ENCODE measurements at regions not wholly inside any gene's neighbourhood (a gene's known extent, or its start where the extent isn't known, plus 50 kb on each side); places are given as distances from the start of the nearest gene placed in this dataset.

GRCh38 chr6:40159865-40160264, 225.6 kb upstream of the MOCS1 start:
- no peak for TF ChIP-seq CTCF (conservative IDR thresholded peaks at IDR 0.05; ENCODE audit: low read depth, low read length)
- no peak for TF ChIP-seq EZH2 (IDR thresholded peaks at IDR 0.05; ENCODE audit: borderline replicate concordance, low read depth, low read length, poor library complexity, severe bottlenecking)
- CTCF ChIA-PET, result no interaction called here
- Histone ChIP-seq H3K4me3 (ENCODE audit: low read depth, low read length, poor library complexity, severe bottlenecking) (no peak overlapping the region), H3K27me3 (replicated peaks; ENCODE audit: insufficient read depth, low read depth, low read length, poor library complexity) (peaks cover 9% of the 10 kb centered on the region), H3K27ac (ENCODE audit: low read depth, low read length, poor library complexity, severe bottlenecking) (no peak overlapping the region), H3K4me1 (ENCODE audit: insufficient read depth, low read length, poor library complexity, severe bottlenecking) (no peaks in the 10 kb centered on the region), H3K36me3 (ENCODE audit: insufficient read depth, low read length, poor library complexity, severe bottlenecking) (no peaks in the 10 kb centered on the region), H3K9me3 (ENCODE audit: low read depth, low read length, poor library complexity, severe bottlenecking) (no peaks in the 10 kb centered on the region)
- DNase-seq (ENCODE audit: low spot score), result no peak
- intact Hi-C loops (cut with micrococcal nuclease; ENCODE audit: unreplicated experiment), result no loop called here
- BruUV-seq (replicated peaks), result no TSS peak
- POLR2A ChIA-PET (ENCODE audit: low non-redundant PET), result no interaction called here

- Histone ChIP-seq H3K27ac (ENCODE audit: low read depth, low read length, poor library complexity, severe bottlenecking) (no peak overlapping the region), H3K36me3 (ENCODE audit: insufficient read depth, low read length, poor library complexity, severe bottlenecking) (no peaks in the 10 kb centered on the region), H3K9me3 (ENCODE audit: low read depth, low read length, poor library complexity, severe bottlenecking) (no peaks in the 10 kb centered on the region), H3K4me1 (ENCODE audit: insufficient read depth, low read length, poor library complexity, severe bottlenecking) (no peaks in the 10 kb centered on the region), H3K4me3 (ENCODE audit: low read depth, low read length, poor library complexity, severe bottlenecking) (no peak overlapping the region), H3K27me3 (replicated peaks; ENCODE audit: insufficient read depth, low read depth, low read length, poor library complexity) (peaks cover 22% of the 10 kb centered on the region)
- no peak for DNase-seq (ENCODE audit: low spot score)
- ChIA-PET POLR2A (ENCODE audit: low non-redundant PET) (no interaction called here), CTCF (no interaction called here)
- BruUV-seq (replicated peaks), result no TSS peak
- intact Hi-C loops (cut with micrococcal nuclease; ENCODE audit: unreplicated experiment), result no loop called here
- no peak for TF ChIP-seq EZH2 (IDR thresholded peaks at IDR 0.05; ENCODE audit: borderline replicate concordance, low read depth, low read length, poor library complexity, severe bottlenecking)
- no peak for TF ChIP-seq CTCF (conservative IDR thresholded peaks at IDR 0.05; ENCODE audit: low read depth, low read length)
Measured at GRCh38 chr6:40152701-40153436, 218.6 kb upstream of the MOCS1 start.

GRCh38 chr6:40152196-40152595, 217.9 kb upstream of the MOCS1 start:
- Histone ChIP-seq H3K36me3 (ENCODE audit: insufficient read depth, low read length, poor library complexity, severe bottlenecking) (no peaks in the 10 kb centered on the region), H3K9me3 (ENCODE audit: low read depth, low read length, poor library complexity, severe bottlenecking) (no peaks in the 10 kb centered on the region), H3K27ac (ENCODE audit: low read depth, low read length, poor library complexity, severe bottlenecking) (no peak overlapping the region), H3K4me1 (ENCODE audit: insufficient read depth, low read length, poor library complexity, severe bottlenecking) (no peaks in the 10 kb centered on the region), H3K27me3 (replicated peaks; ENCODE audit: insufficient read depth, low read depth, low read length, poor library complexity) (peaks cover 25% of the 10 kb centered on the region), H3K4me3 (ENCODE audit: low read depth, low read length, poor library complexity, severe bottlenecking) (no peak overlapping the region)
- intact Hi-C loops (cut with micrococcal nuclease; ENCODE audit: unreplicated experiment), result no loop called here
- CTCF ChIA-PET, result no interaction called here
- no peak for DNase-seq (ENCODE audit: low spot score)
- POLR2A ChIA-PET (ENCODE audit: low non-redundant PET), result no interaction called here
- no peak for TF ChIP-seq CTCF (conservative IDR thresholded peaks at IDR 0.05; ENCODE audit: low read depth, low read length)
- no peak for TF ChIP-seq EZH2 (IDR thresholded peaks at IDR 0.05; ENCODE audit: borderline replicate concordance, low read depth, low read length, poor library complexity, severe bottlenecking)
- no TSS peak for BruUV-seq (replicated peaks)

Data from A673 (cell line).